Epidermal melanocyte (primary cell): ENCODE measurements at regions not wholly inside any gene's neighbourhood (a gene's known extent, or its start where the extent isn't known, plus 50 kb on each side); places are given as distances from the start of the nearest gene placed in this dataset.

Source experiments
- DNase-seq: peaks from one replicate; pipeline ENCODE4 v3.0.0; 2011; ENCODE audit warnings: low spot score; ENCODE audit not compliant: insufficient read length

- DNase-seq: no peak
Measured at GRCh38 chr11:112801817-112802088, 159.5 kb upstream of the NCAM1 start.

GRCh38 chr11:112805658-112806057 lies 155.6 kb upstream of the NCAM1 start:
- DNase-seq: no peak

GRCh38 chr11:112806256-112806655 lies 155.0 kb upstream of the NCAM1 start:
- no peak for DNase-seq

- DNase-seq: no peak
Measured at GRCh38 chr11:112806876-112807275, 154.3 kb upstream of the NCAM1 start.

- no peak for DNase-seq
Measured at GRCh38 chr11:112809429-112809828, 151.8 kb upstream of the NCAM1 start.

- no peak for DNase-seq
Measured at GRCh38 chr11:112810951-112811350, 150.3 kb upstream of the NCAM1 start.

- no peak for DNase-seq
Measured at GRCh38 chr11:112811783-112812182, 149.4 kb upstream of the NCAM1 start.

GRCh38 chr11:112812729-112813128 lies 148.5 kb upstream of the NCAM1 start:
- DNase-seq: no peak

GRCh38 chr11:112814168-112814567 lies 147.1 kb upstream of the NCAM1 start:
- DNase-seq: no peak

GRCh38 chr11:112817376-112817775 lies 143.8 kb upstream of the NCAM1 start:
- DNase-seq: no peak

- DNase-seq: no peak
Measured at GRCh38 chr11:112822478-112823274, 138.5 kb upstream of the NCAM1 start.

- no peak for DNase-seq
Measured at GRCh38 chr11:112826026-112826425, 135.2 kb upstream of the NCAM1 start.

GRCh38 chr11:112826788-112827187 lies 134.4 kb upstream of the NCAM1 start:
- DNase-seq: no peak

GRCh38 chr11:112828421-112828820 lies 132.8 kb upstream of the NCAM1 start:
- DNase-seq: no peak

GRCh38 chr11:112829971-112830654 lies 131.1 kb upstream of the NCAM1 start:
- no peak for DNase-seq

GRCh38 chr11:112831041-112831440 lies 130.2 kb upstream of the NCAM1 start:
- DNase-seq: no peak

- no peak for DNase-seq
Measured at GRCh38 chr11:112831969-112832766, 129.1 kb upstream of the NCAM1 start.

- DNase-seq: no peak
Measured at GRCh38 chr11:112834277-112834755, 126.9 kb upstream of the NCAM1 start.

GRCh38 chr11:112835591-112836255 lies 125.5 kb upstream of the NCAM1 start:
- no peak for DNase-seq

- DNase-seq: no peak
Measured at GRCh38 chr11:112836256-112836602, 125.0 kb upstream of the NCAM1 start.

GRCh38 chr11:112837162-112837826 lies 123.9 kb upstream of the NCAM1 start:
- no peak for DNase-seq
